ENCODE measurements at regions not wholly inside any gene's neighbourhood (a gene's known extent, or its start where the extent isn't known, plus 50 kb on each side); places are given as distances from the start of the nearest gene placed in this dataset.
"Not testable (repeated sequence)": the region's sequence is repeated elsewhere in the genome, so short reads cannot be mapped to it uniquely, and the experiment has no call there.

- no peaks in the 10 kb centered on the region for H3K27me3 ChIP-seq (ENCODE audit: control insufficient read depth, insufficient read depth, low read length)
- FAIRE-seq (no peak), DNase-seq (ENCODE audit: low read depth) (peak; percentile 18)
- no peak for TF ChIP-seq CTCF (IDR thresholded peaks at IDR 0.05; ENCODE audit: insufficient read depth, low read length, severe bottlenecking)
- no peaks in the 10 kb centered on the region for H3K36me3 ChIP-seq (ENCODE audit: control insufficient read depth, insufficient read depth, low read length)
- no peak overlapping the region for H3K4me3 ChIP-seq (ENCODE audit: low read depth, low read length)
These were observed 181.6 kb upstream of the NUDT12 start for GRCh38 chr5:103744159-103744558.

GRCh38 chr5:103743421-103743820 is 180.8 kb upstream of the NUDT12 start:
- Histone ChIP-seq H3K36me3 (ENCODE audit: control insufficient read depth, insufficient read depth, low read length) (no peaks in the 10 kb centered on the region), H3K4me3 (ENCODE audit: low read depth, low read length) (no peak overlapping the region), H3K27me3 (ENCODE audit: control insufficient read depth, insufficient read depth, low read length) (no peaks in the 10 kb centered on the region)
- FAIRE-seq = no peak
- TF ChIP-seq CTCF (IDR thresholded peaks at IDR 0.05; ENCODE audit: insufficient read depth, low read length, severe bottlenecking) = no peak
- DNase-seq (ENCODE audit: low read depth) = no peak

GRCh38 chr5:103741984-103742383 is 179.4 kb upstream of the NUDT12 start:
- FAIRE-seq (no peak), DNase-seq (ENCODE audit: low read depth) (no peak)
- Histone ChIP-seq H3K4me3 (ENCODE audit: low read depth, low read length) (no peak overlapping the region), H3K36me3 (ENCODE audit: control insufficient read depth, insufficient read depth, low read length) (no peaks in the 10 kb centered on the region), H3K27me3 (ENCODE audit: control insufficient read depth, insufficient read depth, low read length) (no peaks in the 10 kb centered on the region)
- no peak for TF ChIP-seq CTCF (IDR thresholded peaks at IDR 0.05; ENCODE audit: insufficient read depth, low read length, severe bottlenecking)

- DNase-seq (ENCODE audit: low read depth); H3K4me3 ChIP-seq (ENCODE audit: low read depth, low read length); H3K27me3 ChIP-seq (ENCODE audit: control insufficient read depth, insufficient read depth, low read length); H3K36me3 ChIP-seq (ENCODE audit: control insufficient read depth, insufficient read depth, low read length); FAIRE-seq: not testable (repeated sequence)
These were observed 173.8 kb upstream of the NUDT12 start for GRCh38 chr5:103736343-103736742.

GRCh38 chr5:103724271-103724670 is 161.7 kb upstream of the NUDT12 start:
- Histone ChIP-seq H3K36me3 (ENCODE audit: control insufficient read depth, insufficient read depth, low read length) (no peaks in the 10 kb centered on the region), H3K27me3 (ENCODE audit: control insufficient read depth, insufficient read depth, low read length) (no peaks in the 10 kb centered on the region), H3K4me3 (ENCODE audit: low read depth, low read length) (no peak overlapping the region)
- no peak for FAIRE-seq
- TF ChIP-seq CTCF (IDR thresholded peaks at IDR 0.05; ENCODE audit: insufficient read depth, low read length, severe bottlenecking) = no peak
- no peak for DNase-seq (ENCODE audit: low read depth)

GRCh38 chr5:103721183-103721582 is 158.6 kb upstream of the NUDT12 start:
- TF ChIP-seq CTCF (IDR thresholded peaks at IDR 0.05; ENCODE audit: insufficient read depth, low read length, severe bottlenecking) = no peak
- H3K36me3 ChIP-seq (ENCODE audit: control insufficient read depth, insufficient read depth, low read length) = no peaks in the 10 kb centered on the region
- DNase-seq (ENCODE audit: low read depth) (no peak), FAIRE-seq (no peak)
- H3K27me3 ChIP-seq (ENCODE audit: control insufficient read depth, insufficient read depth, low read length) = no peaks in the 10 kb centered on the region
- H3K4me3 ChIP-seq (ENCODE audit: low read depth, low read length) = no peak overlapping the region
